ENCODE measurements at regions not wholly inside any gene's neighbourhood (a gene's known extent, or its start where the extent isn't known, plus 50 kb on each side); places are given as distances from the start of the nearest gene placed in this dataset.

GRCh38 chr3:191123946-191124345 is 75.1 kb upstream of the OSTN start:
- peaks cover 6% of the 10 kb centered on the region for H3K4me1 Mint-ChIP-seq
- Histone ChIP-seq H3K27me3 (replicated peaks in 1 of 4; ENCODE audit: control extremely low read depth in 1 of 4, control insufficient read depth in 3 of 4, insufficient read depth in 4 of 4, low read length in 3 of 4) (no peaks in the 10 kb centered on the region), H3K4me1 (ENCODE audit: control insufficient read depth in 2 of 2, insufficient read depth in 2 of 2, low read length in 2 of 2) (no peaks in the 10 kb centered on the region), H3K36me3 (replicated peaks in 1 of 2; ENCODE audit: control extremely low read depth in 1 of 2, control insufficient read depth in 1 of 2, extremely low read depth in 1 of 2, insufficient read depth in 2 of 2, low read length in 1 of 2) (no peaks in the 10 kb centered on the region), H3K9me3 (ENCODE audit: control extremely low read depth in 1 of 3, control insufficient read depth in 2 of 3, insufficient read depth in 1 of 3, low read length in 2 of 3) (peaks cover 0 to 8% (median 2%) of the 10 kb centered on the region in 3 donors), H2AFZ (ENCODE audit: insufficient read depth, low read depth, low read length, poor library complexity, severe bottlenecking) (no peak overlapping the region), H3K4me3 (ENCODE audit: control extremely low read depth in 1 of 5, extremely low read depth in 1 of 5, insufficient read depth in 1 of 5, low read depth in 2 of 5, low read length in 4 of 5) (no peak overlapping the region), H3K4me2 (replicated peaks; ENCODE audit: low read depth, low read length, poor library complexity, severe bottlenecking) (no peak overlapping the region), H3K27ac (ENCODE audit: low read length in 2 of 2) (no peak overlapping the region), H3K79me2 (ENCODE audit: control insufficient read depth, insufficient read depth, low read length) (no peaks in the 10 kb centered on the region), H4K20me1 (ENCODE audit: control insufficient read depth, insufficient read depth, low read length, poor library complexity, severe bottlenecking) (no peaks in the 10 kb centered on the region), H3K9ac (ENCODE audit: low read length) (no peak overlapping the region)
- no peaks in the 10 kb centered on the region for H3K9me3 Mint-ChIP-seq (ENCODE audit: insufficient read depth)
- DNase-seq (no peak), ATAC-seq (ENCODE audit: low read depth) (no peak)
- intact Hi-C loops (cut with micrococcal nuclease), result no loop called here
- ChIA-PET POLR2A (no interaction called here), CTCF (no interaction called here)
- 63% methylated on average over 1 of the region's 2 CpGs for WGBS (ENCODE audit: insufficient coverage)
- TF ChIP-seq, protein P1, sequence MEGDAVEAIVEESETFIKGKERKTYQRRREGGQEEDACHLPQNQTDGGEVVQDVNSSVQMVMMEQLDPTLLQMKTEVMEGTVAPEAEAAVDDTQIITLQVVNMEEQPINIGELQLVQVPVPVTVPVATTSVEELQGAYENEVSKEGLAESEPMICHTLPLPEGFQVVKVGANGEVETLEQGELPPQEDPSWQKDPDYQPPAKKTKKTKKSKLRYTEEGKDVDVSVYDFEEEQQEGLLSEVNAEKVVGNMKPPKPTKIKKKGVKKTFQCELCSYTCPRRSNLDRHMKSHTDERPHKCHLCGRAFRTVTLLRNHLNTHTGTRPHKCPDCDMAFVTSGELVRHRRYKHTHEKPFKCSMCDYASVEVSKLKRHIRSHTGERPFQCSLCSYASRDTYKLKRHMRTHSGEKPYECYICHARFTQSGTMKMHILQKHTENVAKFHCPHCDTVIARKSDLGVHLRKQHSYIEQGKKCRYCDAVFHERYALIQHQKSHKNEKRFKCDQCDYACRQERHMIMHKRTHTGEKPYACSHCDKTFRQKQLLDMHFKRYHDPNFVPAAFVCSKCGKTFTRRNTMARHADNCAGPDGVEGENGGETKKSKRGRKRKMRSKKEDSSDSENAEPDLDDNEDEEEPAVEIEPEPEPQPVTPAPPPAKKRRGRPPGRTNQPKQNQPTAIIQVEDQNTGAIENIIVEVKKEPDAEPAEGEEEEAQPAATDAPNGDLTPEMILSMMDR (IDR thresholded peaks at IDR 0.05), result no peak
- no peak for TF ChIP-seq EZH2 (IDR thresholded peaks at IDR 0.05; ENCODE audit: borderline replicate concordance, insufficient read depth, low read depth, low read length, poor library complexity, severe bottlenecking)
- no peak overlapping the region for H3K27ac Mint-ChIP-seq
- H3K4me3 Mint-ChIP-seq, result no peak overlapping the region
- H3K27me3 Mint-ChIP-seq, result peaks cover 5% of the 10 kb centered on the region

GRCh38 chr3:191123231-191123630 is 75.8 kb upstream of the OSTN start:
- H3K9me3 Mint-ChIP-seq (ENCODE audit: insufficient read depth), result no peaks in the 10 kb centered on the region
- TF ChIP-seq EZH2 (IDR thresholded peaks at IDR 0.05; ENCODE audit: borderline replicate concordance, insufficient read depth, low read depth, low read length, poor library complexity, severe bottlenecking), result no peak
- TF ChIP-seq, protein P1 (IDR thresholded peaks at IDR 0.05), result no peak
- Histone ChIP-seq H3K4me2 (replicated peaks; ENCODE audit: low read depth, low read length, poor library complexity, severe bottlenecking) (no peak overlapping the region), H3K27ac (ENCODE audit: low read length in 2 of 2) (no peak overlapping the region), H3K9me3 (ENCODE audit: control extremely low read depth in 1 of 3, control insufficient read depth in 2 of 3, insufficient read depth in 1 of 3, low read length in 2 of 3) (peaks cover 0 to 8% (median 2%) of the 10 kb centered on the region in 3 donors), H4K20me1 (ENCODE audit: control insufficient read depth, insufficient read depth, low read length, poor library complexity, severe bottlenecking) (no peaks in the 10 kb centered on the region), H3K36me3 (replicated peaks in 1 of 2; ENCODE audit: control extremely low read depth in 1 of 2, control insufficient read depth in 1 of 2, extremely low read depth in 1 of 2, insufficient read depth in 2 of 2, low read length in 1 of 2) (no peaks in the 10 kb centered on the region), H3K27me3 (replicated peaks in 1 of 4; ENCODE audit: control extremely low read depth in 1 of 4, control insufficient read depth in 3 of 4, insufficient read depth in 4 of 4, low read length in 3 of 4) (no peaks in the 10 kb centered on the region), H3K9ac (ENCODE audit: low read length) (no peak overlapping the region), H3K79me2 (ENCODE audit: control insufficient read depth, insufficient read depth, low read length) (no peaks in the 10 kb centered on the region), H3K4me3 (ENCODE audit: control extremely low read depth in 1 of 5, extremely low read depth in 1 of 5, insufficient read depth in 1 of 5, low read depth in 2 of 5, low read length in 4 of 5) (no peak overlapping the region), H3K4me1 (ENCODE audit: control insufficient read depth in 2 of 2, insufficient read depth in 2 of 2, low read length in 2 of 2) (no peaks in the 10 kb centered on the region), H2AFZ (ENCODE audit: insufficient read depth, low read depth, low read length, poor library complexity, severe bottlenecking) (no peak overlapping the region)
- H3K4me3 Mint-ChIP-seq, result no peak overlapping the region
- peaks cover 9% of the 10 kb centered on the region for H3K4me1 Mint-ChIP-seq
- intact Hi-C loops (cut with micrococcal nuclease), result no loop called here
- DNase-seq, result no peak
- H3K27ac Mint-ChIP-seq, result no peak overlapping the region
- peaks cover 5% of the 10 kb centered on the region for H3K27me3 Mint-ChIP-seq
- CTCF ChIA-PET, result no interaction called here
- POLR2A ChIA-PET, result no interaction called here
- ATAC-seq (ENCODE audit: low read depth), result no peak

Measured in B cell (primary cell).